Activated T-cell treated with anti-CD3 and anti-CD28 coated beads, Interleukin-2, amount 50 U/mL, for 4 hours (primary cell): ENCODE measurements at regions not wholly inside any gene's neighbourhood (a gene's known extent, or its start where the extent isn't known, plus 50 kb on each side); places are given as distances from the start of the nearest gene placed in this dataset.

ENCODE experiments used
- ATAC-seq, 2 donors: fragments of 200-7000 bp; cut with Tn5 transposase; one replicate each; pipeline ENCODE4 v1.10.0; 2021
- DNase-seq: peaks from one replicate; pipeline ENCODE4 v3.0.0-alpha.2; 2020
- H3K27me3 Mint-ChIP-seq: one replicate; pipeline ENCODE4 v1.8.0; 2021; ENCODE audit warnings: low read depth, mixed read lengths
- H3K36me3 Mint-ChIP-seq: one replicate; pipeline ENCODE4 v1.8.0; 2022; ENCODE audit warnings: mixed read lengths; ENCODE audit not compliant: insufficient read depth
- H3K4me1 Mint-ChIP-seq: one replicate; pipeline ENCODE4 v1.8.0; 2021; ENCODE audit warnings: low read depth, mixed read lengths
- H3K4me3 Mint-ChIP-seq: one replicate; pipeline ENCODE4 v1.8.0; 2021; ENCODE audit warnings: mild to moderate bottlenecking, moderate library complexity, mixed read lengths
- H3K9me3 Mint-ChIP-seq: one replicate; pipeline ENCODE4 v1.8.0; 2021; ENCODE audit warnings: mixed read lengths

- H3K27me3 Mint-ChIP-seq = no peaks in the 10 kb centered on the region
- DNase-seq = no peak
These were observed 101.7 kb upstream of the PARP11 start for GRCh38 chr12:3974883-3975282.

GRCh38 chr12:3973973-3974644 lies 100.9 kb upstream of the PARP11 start:
- H3K4me3 Mint-ChIP-seq = peak overlapping the region; percentile 54
- H3K9me3 Mint-ChIP-seq = no peaks in the 10 kb centered on the region
- H3K4me1 Mint-ChIP-seq = peaks cover 61% of the 10 kb centered on the region
- DNase-seq (no peak), ATAC-seq (peak; percentile 51 to 59)
- no peaks in the 10 kb centered on the region for H3K36me3 Mint-ChIP-seq
- no peaks in the 10 kb centered on the region for H3K27me3 Mint-ChIP-seq

More at GRCh38 chr12:3974883-3975282, 101.7 kb upstream of the PARP11 start:
- no peak overlapping the region for H3K4me3 Mint-ChIP-seq
- no peaks in the 10 kb centered on the region for H3K9me3 Mint-ChIP-seq
- H3K4me1 Mint-ChIP-seq = peaks cover 61% of the 10 kb centered on the region
- H3K36me3 Mint-ChIP-seq = no peaks in the 10 kb centered on the region
- no peak for ATAC-seq

- peaks cover 61% of the 10 kb centered on the region for H3K4me1 Mint-ChIP-seq
- no peaks in the 10 kb centered on the region for H3K9me3 Mint-ChIP-seq
- H3K36me3 Mint-ChIP-seq = no peaks in the 10 kb centered on the region
- no peaks in the 10 kb centered on the region for H3K27me3 Mint-ChIP-seq
- H3K4me3 Mint-ChIP-seq = peak overlapping the region; percentile 54
- ATAC-seq = peak; percentile 61 to 63
- DNase-seq = no peak
These were observed 100.2 kb upstream of the PARP11 start for GRCh38 chr12:3973269-3973884.

DNA sequence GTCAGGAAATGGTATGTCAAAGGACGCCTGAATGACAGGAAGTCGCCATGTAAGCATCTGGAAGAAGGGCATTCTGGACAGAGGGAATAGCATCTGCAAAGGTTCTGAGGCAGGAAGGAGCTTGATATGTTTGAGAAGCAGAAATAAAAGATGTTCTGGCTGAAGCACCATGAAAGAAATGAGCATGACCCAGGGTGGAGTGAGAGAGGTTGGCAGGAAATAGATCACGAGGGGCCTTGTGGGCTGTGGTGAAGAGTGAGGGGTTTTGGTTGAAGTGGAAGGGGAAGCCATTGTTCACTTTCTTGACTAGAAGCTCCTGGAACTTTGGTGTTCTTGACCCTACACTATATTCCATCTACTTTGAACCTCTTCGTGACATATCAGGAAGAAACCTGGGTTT lies 99.4 kb upstream of the PARP11 start:
- Mint-ChIP-seq H3K4me3 (peak overlapping the region; percentile 46), H3K36me3 (no peaks in the 10 kb centered on the region), H3K27me3 (no peaks in the 10 kb centered on the region), H3K9me3 (no peaks in the 10 kb centered on the region), H3K4me1 (peaks cover 59% of the 10 kb centered on the region)
- DNase-seq (no peak), ATAC-seq (no peak)

GRCh38 chr12:3968523-3968922 lies 95.3 kb upstream of the PARP11 start:
- Mint-ChIP-seq H3K9me3 (no peaks in the 10 kb centered on the region), H3K4me1 (peaks cover 22% of the 10 kb centered on the region), H3K36me3 (no peaks in the 10 kb centered on the region), H3K27me3 (no peaks in the 10 kb centered on the region), H3K4me3 (no peak overlapping the region)
- DNase-seq = no peak
- no peak for ATAC-seq

- no peaks in the 10 kb centered on the region for H3K9me3 Mint-ChIP-seq
- ATAC-seq (no peak), DNase-seq (no peak)
- no peaks in the 10 kb centered on the region for H3K36me3 Mint-ChIP-seq
- H3K4me1 Mint-ChIP-seq = peaks cover 21% of the 10 kb centered on the region
- no peak overlapping the region for H3K4me3 Mint-ChIP-seq
- no peaks in the 10 kb centered on the region for H3K27me3 Mint-ChIP-seq
These were observed 94.5 kb upstream of the PARP11 start for GRCh38 chr12:3967556-3968160.

DNA sequence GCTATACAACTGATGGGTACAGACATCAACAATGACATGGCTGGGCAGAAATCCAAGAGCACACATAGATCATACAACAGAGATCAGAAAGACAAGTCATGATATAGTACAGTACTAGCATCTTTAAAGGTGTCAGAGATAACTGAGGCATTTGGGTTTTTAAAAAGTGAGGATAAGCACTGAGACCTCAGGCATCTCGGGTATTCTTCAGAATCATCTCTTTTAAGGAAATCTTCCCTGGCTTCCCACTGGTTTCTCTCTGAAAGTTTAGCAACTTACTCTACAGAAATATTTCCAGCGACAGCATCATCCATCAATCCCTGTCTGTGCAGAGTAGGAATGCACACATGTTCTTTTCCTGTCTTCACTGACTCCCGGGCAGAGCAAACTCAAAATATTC lies 93.2 kb upstream of the PARP11 start:
- Mint-ChIP-seq H3K9me3 (no peaks in the 10 kb centered on the region), H3K4me1 (peaks cover 24% of the 10 kb centered on the region), H3K27me3 (no peaks in the 10 kb centered on the region), H3K4me3 (no peak overlapping the region), H3K36me3 (no peaks in the 10 kb centered on the region)
- DNase-seq (no peak), ATAC-seq (no peak)

GRCh38 chr12:3965046-3965445 lies 91.8 kb upstream of the PARP11 start:
- Mint-ChIP-seq H3K36me3 (no peaks in the 10 kb centered on the region), H3K27me3 (no peaks in the 10 kb centered on the region), H3K4me3 (no peak overlapping the region), H3K9me3 (no peaks in the 10 kb centered on the region), H3K4me1 (peaks cover 20% of the 10 kb centered on the region)
- no peak for DNase-seq
- ATAC-seq = no peak

DNA sequence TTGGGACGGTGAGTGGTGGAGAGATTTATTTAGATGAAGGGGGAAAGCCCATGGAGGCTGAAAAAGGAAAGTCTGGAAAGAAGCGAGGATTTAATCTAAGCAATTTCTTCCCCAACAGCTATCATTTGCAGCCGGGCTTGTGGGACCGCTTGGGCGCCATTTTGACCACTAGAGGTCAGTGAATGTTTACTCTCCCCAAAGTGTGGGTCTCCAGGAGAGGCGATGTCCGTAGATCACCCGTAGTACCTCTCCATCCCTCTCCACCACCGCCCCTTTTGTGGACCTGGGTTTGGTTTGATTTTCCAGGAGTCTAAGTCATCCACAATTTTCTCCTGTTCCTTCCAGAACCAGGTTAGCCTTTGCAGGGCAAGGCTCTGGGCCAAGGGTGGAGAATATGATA lies 91.2 kb upstream of the PARP11 start:
- H3K4me1 Mint-ChIP-seq = peaks cover 20% of the 10 kb centered on the region
- DNase-seq = no peak

GRCh38 chr12:3962631-3963483 lies 89.7 kb upstream of the PARP11 start:
- Mint-ChIP-seq H3K36me3 (no peaks in the 10 kb centered on the region), H3K27me3 (no peaks in the 10 kb centered on the region), H3K4me3 (peak overlapping the region; percentile 14), H3K9me3 (no peaks in the 10 kb centered on the region), H3K4me1 (peaks cover 20% of the 10 kb centered on the region)
- ATAC-seq (peak; percentile 97 to 98), DNase-seq (peak; percentile 62)

More for the DNA sequence above, 91.2 kb upstream of the PARP11 start:
- Mint-ChIP-seq H3K4me3 (no peak overlapping the region), H3K9me3 (no peaks in the 10 kb centered on the region), H3K36me3 (no peaks in the 10 kb centered on the region), H3K27me3 (no peaks in the 10 kb centered on the region)
- ATAC-seq = no peak

GRCh38 chr12:3961591-3961990 lies 88.4 kb upstream of the PARP11 start:
- ATAC-seq (no peak), DNase-seq (no peak)
- no peaks in the 10 kb centered on the region for H3K36me3 Mint-ChIP-seq
- no peaks in the 10 kb centered on the region for H3K27me3 Mint-ChIP-seq
- H3K4me3 Mint-ChIP-seq = no peak overlapping the region
- no peaks in the 10 kb centered on the region for H3K9me3 Mint-ChIP-seq
- peaks cover 21% of the 10 kb centered on the region for H3K4me1 Mint-ChIP-seq

GRCh38 chr12:3959799-3960560 lies 86.8 kb upstream of the PARP11 start:
- Mint-ChIP-seq H3K4me1 (peaks cover 24% of the 10 kb centered on the region), H3K27me3 (no peaks in the 10 kb centered on the region), H3K4me3 (no peak overlapping the region), H3K9me3 (no peaks in the 10 kb centered on the region), H3K36me3 (no peaks in the 10 kb centered on the region)
- ATAC-seq (no peak), DNase-seq (no peak)

DNA sequence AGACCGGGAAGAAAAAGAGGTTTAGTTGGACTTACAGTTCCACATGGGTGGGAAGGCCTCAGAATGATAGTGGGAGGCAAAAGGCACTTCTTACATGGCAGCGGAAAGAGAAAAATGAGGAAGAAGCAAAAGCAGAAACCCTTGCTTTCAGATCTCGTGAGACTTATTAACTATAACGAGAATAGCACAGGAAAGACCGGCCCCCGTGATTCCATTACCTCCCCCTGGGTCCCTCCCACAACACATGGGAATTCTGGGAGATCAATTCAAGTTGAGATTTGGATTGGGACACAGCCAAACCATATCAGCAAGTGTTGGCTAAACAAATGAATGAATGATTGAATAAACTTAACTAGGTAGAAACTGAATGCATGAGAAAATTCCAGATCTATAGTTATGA lies 85.3 kb upstream of the PARP11 start:
- Mint-ChIP-seq H3K4me1 (peaks cover 24% of the 10 kb centered on the region), H3K27me3 (no peaks in the 10 kb centered on the region), H3K36me3 (no peaks in the 10 kb centered on the region), H3K4me3 (no peak overlapping the region), H3K9me3 (no peaks in the 10 kb centered on the region)
- ATAC-seq (no peak), DNase-seq (no peak)
